ENCODE measurements at regions not wholly inside any gene's neighbourhood (a gene's known extent, or its start where the extent isn't known, plus 50 kb on each side); places are given as distances from the start of the nearest gene placed in this dataset.

DNA sequence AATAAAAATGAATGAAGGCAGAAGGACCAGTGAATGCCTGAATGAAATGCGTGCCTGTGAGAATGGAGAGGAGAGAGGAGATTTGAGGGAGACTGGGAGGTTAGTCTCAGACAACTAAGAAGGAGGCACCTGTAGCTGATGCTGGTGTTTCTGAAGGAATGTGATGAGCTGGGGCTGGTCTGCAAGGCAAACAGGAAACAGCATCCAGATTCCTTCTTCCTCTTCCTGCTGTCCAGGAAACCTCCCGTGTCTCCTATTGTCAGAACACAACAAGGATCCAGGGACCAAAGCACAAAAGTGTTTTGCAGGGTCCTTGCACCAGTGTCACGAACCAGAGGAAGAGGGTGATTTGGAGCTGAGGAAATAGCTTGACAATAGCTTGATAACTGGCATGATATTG, 50.4 kb upstream of the TAB2 start:
- TF ChIP-seq, protein P1, sequence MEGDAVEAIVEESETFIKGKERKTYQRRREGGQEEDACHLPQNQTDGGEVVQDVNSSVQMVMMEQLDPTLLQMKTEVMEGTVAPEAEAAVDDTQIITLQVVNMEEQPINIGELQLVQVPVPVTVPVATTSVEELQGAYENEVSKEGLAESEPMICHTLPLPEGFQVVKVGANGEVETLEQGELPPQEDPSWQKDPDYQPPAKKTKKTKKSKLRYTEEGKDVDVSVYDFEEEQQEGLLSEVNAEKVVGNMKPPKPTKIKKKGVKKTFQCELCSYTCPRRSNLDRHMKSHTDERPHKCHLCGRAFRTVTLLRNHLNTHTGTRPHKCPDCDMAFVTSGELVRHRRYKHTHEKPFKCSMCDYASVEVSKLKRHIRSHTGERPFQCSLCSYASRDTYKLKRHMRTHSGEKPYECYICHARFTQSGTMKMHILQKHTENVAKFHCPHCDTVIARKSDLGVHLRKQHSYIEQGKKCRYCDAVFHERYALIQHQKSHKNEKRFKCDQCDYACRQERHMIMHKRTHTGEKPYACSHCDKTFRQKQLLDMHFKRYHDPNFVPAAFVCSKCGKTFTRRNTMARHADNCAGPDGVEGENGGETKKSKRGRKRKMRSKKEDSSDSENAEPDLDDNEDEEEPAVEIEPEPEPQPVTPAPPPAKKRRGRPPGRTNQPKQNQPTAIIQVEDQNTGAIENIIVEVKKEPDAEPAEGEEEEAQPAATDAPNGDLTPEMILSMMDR (IDR thresholded peaks at IDR 0.05; ENCODE audit: insufficient read depth, low read length), result no peak
- H3K4me3 ChIP-seq (ENCODE audit: low read depth, low read length), result no peak overlapping the region
- DNase-seq (ENCODE audit: low read depth), result no peak

DNA sequence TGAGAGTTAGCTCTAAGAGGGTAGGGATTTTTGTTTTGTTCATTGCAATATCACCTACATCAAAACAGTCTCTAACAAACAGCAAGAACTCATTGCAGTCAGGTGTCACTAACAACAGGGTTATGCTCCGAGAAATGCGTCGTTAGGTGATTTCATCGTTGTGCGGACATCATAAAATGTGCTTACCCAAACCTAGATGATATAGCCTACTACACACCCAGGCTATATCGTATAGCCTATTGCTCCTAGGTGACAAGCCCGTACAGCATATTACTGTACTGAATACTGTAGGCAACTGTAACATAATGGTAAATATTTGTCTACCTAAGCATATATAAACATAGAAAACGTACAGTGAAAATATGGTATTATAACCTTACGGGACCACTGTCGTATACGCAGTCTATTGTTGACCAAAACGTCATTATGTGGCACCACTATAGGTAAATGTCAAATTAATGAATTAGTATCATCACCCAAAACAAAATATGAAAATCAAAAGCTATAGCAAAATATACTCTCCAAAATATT, 49.9 kb upstream of the TAB2 start:
- no peak overlapping the region for H3K4me3 ChIP-seq (ENCODE audit: low read depth, low read length)
- TF ChIP-seq, protein P1 (IDR thresholded peaks at IDR 0.05; ENCODE audit: insufficient read depth, low read length), result no peak

More for the DNA sequence above, 49.9 kb upstream of the TAB2 start:
- DNase-seq (ENCODE audit: low read depth), result no peak
